ENCODE measurements at regions not wholly inside any gene's neighbourhood (a gene's known extent, or its start where the extent isn't known, plus 50 kb on each side); places are given as distances from the start of the nearest gene placed in this dataset.

GRCh38 chr2:16082276-16082675, 141.9 kb downstream of the MYCN start:
- Mint-ChIP-seq H3K9me3 (peaks cover 0 to 1% (median 0%) of the 10 kb centered on the region in 3 donors), H3K4me3 (no peak overlapping the region), H3K27ac (peak overlapping the region in 1 of 3 donors; percentile 6), H3K4me1 (no peaks in the 10 kb centered on the region), H3K27me3 (peaks cover 4% of the 10 kb centered on the region), H3K36me3 (no peaks in the 10 kb centered on the region)

GRCh38 chr2:16081316-16082200, 141.2 kb downstream of the MYCN start:
- Mint-ChIP-seq H3K36me3 (no peaks in the 10 kb centered on the region), H3K4me3 (no peak overlapping the region), H3K27me3 (peaks cover 4% of the 10 kb centered on the region), H3K4me1 (no peaks in the 10 kb centered on the region), H3K9me3 (peaks cover 0 to 1% (median 0%) of the 10 kb centered on the region in 3 donors), H3K27ac (peak overlapping the region in 1 of 3 donors; percentile 6)

GRCh38 chr2:16080516-16080915, 140.2 kb downstream of the MYCN start:
- no peak overlapping the region for H3K27ac Mint-ChIP-seq
- no peaks in the 10 kb centered on the region for H3K36me3 Mint-ChIP-seq
- H3K4me1 Mint-ChIP-seq: no peaks in the 10 kb centered on the region
- H3K27me3 Mint-ChIP-seq: peaks cover 4% of the 10 kb centered on the region
- H3K4me3 Mint-ChIP-seq: no peak overlapping the region
- H3K9me3 Mint-ChIP-seq: peaks cover 0 to 1% (median 0%) of the 10 kb centered on the region in 3 donors

GRCh38 chr2:16080071-16080470, 139.7 kb downstream of the MYCN start:
- no peak overlapping the region for H3K27ac Mint-ChIP-seq
- no peaks in the 10 kb centered on the region for H3K4me1 Mint-ChIP-seq
- H3K27me3 Mint-ChIP-seq: peaks cover 4% of the 10 kb centered on the region
- H3K9me3 Mint-ChIP-seq: peaks cover 0 to 1% (median 0%) of the 10 kb centered on the region in 3 donors
- no peaks in the 10 kb centered on the region for H3K36me3 Mint-ChIP-seq
- H3K4me3 Mint-ChIP-seq: no peak overlapping the region

GRCh38 chr2:16079637-16080036, 139.3 kb downstream of the MYCN start:
- H3K4me1 Mint-ChIP-seq: no peaks in the 10 kb centered on the region

GRCh38 chr2:16077601-16078000, 137.3 kb downstream of the MYCN start:
- Mint-ChIP-seq H3K9me3 (peaks cover 0 to 1% (median 0%) of the 10 kb centered on the region in 3 donors), H3K36me3 (no peaks in the 10 kb centered on the region), H3K27me3 (peaks cover 4% of the 10 kb centered on the region), H3K4me1 (no peaks in the 10 kb centered on the region), H3K27ac (no peak overlapping the region), H3K4me3 (no peak overlapping the region)

More at GRCh38 chr2:16079637-16080036, 139.3 kb downstream of the MYCN start:
- peaks cover 4% of the 10 kb centered on the region for H3K27me3 Mint-ChIP-seq
- H3K36me3 Mint-ChIP-seq: no peaks in the 10 kb centered on the region
- no peak overlapping the region for H3K27ac Mint-ChIP-seq
- peaks cover 0 to 1% (median 0%) of the 10 kb centered on the region in 3 donors for H3K9me3 Mint-ChIP-seq
- no peak overlapping the region for H3K4me3 Mint-ChIP-seq

GRCh38 chr2:16076911-16077310, 136.6 kb downstream of the MYCN start:
- Mint-ChIP-seq H3K4me1 (no peaks in the 10 kb centered on the region), H3K36me3 (no peaks in the 10 kb centered on the region), H3K9me3 (peaks cover 0 to 1% (median 0%) of the 10 kb centered on the region in 3 donors), H3K27ac (no peak overlapping the region), H3K27me3 (peaks cover 1% of the 10 kb centered on the region), H3K4me3 (no peak overlapping the region)

- Mint-ChIP-seq H3K9me3 (no peaks in the 10 kb centered on the region), H3K4me3 (no peak overlapping the region), H3K27ac (no peak overlapping the region), H3K36me3 (no peaks in the 10 kb centered on the region), H3K4me1 (no peaks in the 10 kb centered on the region), H3K27me3 (no peaks in the 10 kb centered on the region)
These were observed 135.0 kb downstream of the MYCN start for GRCh38 chr2:16075045-16076012.

- Mint-ChIP-seq H3K4me1 (no peaks in the 10 kb centered on the region), H3K27me3 (no peaks in the 10 kb centered on the region), H3K9me3 (no peaks in the 10 kb centered on the region), H3K36me3 (no peaks in the 10 kb centered on the region), H3K4me3 (no peak overlapping the region), H3K27ac (no peak overlapping the region)
These were observed 133.6 kb downstream of the MYCN start for GRCh38 chr2:16073921-16074425.

GRCh38 chr2:16073471-16073870, 133.1 kb downstream of the MYCN start:
- no peaks in the 10 kb centered on the region for H3K4me1 Mint-ChIP-seq
- no peak overlapping the region for H3K4me3 Mint-ChIP-seq
- H3K27me3 Mint-ChIP-seq: no peaks in the 10 kb centered on the region
- H3K36me3 Mint-ChIP-seq: no peaks in the 10 kb centered on the region
- no peak overlapping the region for H3K27ac Mint-ChIP-seq
- H3K9me3 Mint-ChIP-seq: peaks cover 0 to 1% (median 0%) of the 10 kb centered on the region in 3 donors

GRCh38 chr2:16072638-16073290, 132.4 kb downstream of the MYCN start:
- no peaks in the 10 kb centered on the region for H3K27me3 Mint-ChIP-seq
- no peaks in the 10 kb centered on the region for H3K36me3 Mint-ChIP-seq
- no peaks in the 10 kb centered on the region for H3K4me1 Mint-ChIP-seq
- no peak overlapping the region for H3K27ac Mint-ChIP-seq
- peaks cover 0 to 1% (median 0%) of the 10 kb centered on the region in 3 donors for H3K9me3 Mint-ChIP-seq
- no peak overlapping the region for H3K4me3 Mint-ChIP-seq

- Mint-ChIP-seq H3K27ac (no peak overlapping the region), H3K4me1 (no peaks in the 10 kb centered on the region), H3K27me3 (no peaks in the 10 kb centered on the region), H3K9me3 (peaks cover 0 to 1% (median 0%) of the 10 kb centered on the region in 3 donors), H3K4me3 (no peak overlapping the region), H3K36me3 (no peaks in the 10 kb centered on the region)
These were observed 131.7 kb downstream of the MYCN start for GRCh38 chr2:16071865-16072637.

GRCh38 chr2:16071039-16071864, 130.9 kb downstream of the MYCN start:
- Mint-ChIP-seq H3K36me3 (no peaks in the 10 kb centered on the region), H3K4me3 (no peak overlapping the region)

More at GRCh38 chr2:16071039-16071864, 130.9 kb downstream of the MYCN start:
- Mint-ChIP-seq H3K27me3 (no peaks in the 10 kb centered on the region), H3K27ac (no peak overlapping the region), H3K4me1 (no peaks in the 10 kb centered on the region), H3K9me3 (peaks cover 0 to 1% (median 0%) of the 10 kb centered on the region in 3 donors)
